SU-DHL-6 (cell line): ENCODE measurements at regions not wholly inside any gene's neighbourhood (a gene's known extent, or its start where the extent isn't known, plus 50 kb on each side); places are given as distances from the start of the nearest gene placed in this dataset.

Experiments
- CTCF ChIP-seq: fragments of 200-600 bp; sonication (generic); IDR thresholded peaks from one replicate; pipeline ENCODE4 v1.5.1; 2017; ENCODE audit warnings: antibody characterized with exemption, mild to moderate bottlenecking, low read length, moderate library complexity; ENCODE audit not compliant: insufficient read depth, poor library complexity, severe bottlenecking
- EZH2phosphoT487 ChIP-seq: fragments of 200-600 bp; sonication (generic), shearing (Covaris generic); conservative IDR thresholded peaks from 2 replicates; pipeline ENCODE4 v1.6.1; 2018; ENCODE audit warnings: mild to moderate bottlenecking, antibody characterized with exemption, low read length, moderate library complexity, mixed read lengths

DNA sequence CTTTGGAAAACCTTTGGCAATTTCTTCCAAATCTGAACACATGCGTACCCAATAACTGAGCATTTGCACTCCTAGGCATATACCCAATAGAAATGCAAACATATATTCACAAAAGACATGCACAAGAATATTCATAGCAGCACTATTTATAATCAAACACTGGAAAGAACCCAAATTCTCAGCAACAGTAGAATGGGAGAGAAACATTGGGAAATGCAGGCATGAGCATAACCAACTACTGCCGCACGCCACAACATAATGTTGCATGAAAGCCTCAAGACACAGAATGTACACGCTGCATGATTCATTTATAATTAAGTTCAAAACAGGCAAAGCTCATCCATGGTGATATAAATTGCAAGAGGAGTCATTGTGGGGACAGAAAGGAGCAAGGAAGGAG, 69.5 kb upstream of the FBXO28 start:
- TF ChIP-seq CTCF (no peak), EZH2phosphoT487 (no peak)
